ENCODE measurements at regions not wholly inside any gene's neighbourhood (a gene's known extent, or its start where the extent isn't known, plus 50 kb on each side); places are given as distances from the start of the nearest gene placed in this dataset.
"Not testable (repeated sequence)": the region's sequence is repeated elsewhere in the genome, so short reads cannot be mapped to it uniquely, and the experiment has no call there.

- no peak for DNase-seq
Measured at GRCh38 chr5:92064993-92065392, 681.9 kb upstream of the ARRDC3 start.

- DNase-seq: no peak
Measured at GRCh38 chr5:92051741-92052140, 668.6 kb upstream of the ARRDC3 start.

GRCh38 chr5:92050970-92051369, 667.9 kb upstream of the ARRDC3 start:
- DNase-seq: no peak

GRCh38 chr5:92041911-92042660, 659.0 kb upstream of the ARRDC3 start:
- DNase-seq: no peak

GRCh38 chr5:92041206-92041605, 658.1 kb upstream of the ARRDC3 start:
- DNase-seq: no peak

GRCh38 chr5:92029792-92030191, 646.7 kb upstream of the ARRDC3 start:
- DNase-seq: not testable (repeated sequence)

- DNase-seq: no peak
Measured at GRCh38 chr5:92023555-92023954, 640.4 kb upstream of the ARRDC3 start.

- no peak for DNase-seq
Measured at GRCh38 chr5:92023141-92023471, 640.0 kb upstream of the ARRDC3 start.

- DNase-seq: no peak
Measured at GRCh38 chr5:92022415-92023140, 639.5 kb upstream of the ARRDC3 start.

- DNase-seq: no peak
Measured at GRCh38 chr5:92019376-92019990, 636.4 kb upstream of the ARRDC3 start.

GRCh38 chr5:92017776-92018175, 634.7 kb upstream of the ARRDC3 start:
- no peak for DNase-seq

- DNase-seq: not testable (repeated sequence)
Measured at GRCh38 chr5:92011845-92012244, 628.7 kb upstream of the ARRDC3 start.

- no peak for DNase-seq
Measured at GRCh38 chr5:92003806-92004205, 620.7 kb upstream of the ARRDC3 start.

- no peak for DNase-seq
Measured at GRCh38 chr5:92002721-92003274, 619.7 kb upstream of the ARRDC3 start.

GRCh38 chr5:91998774-91999173, 615.7 kb upstream of the ARRDC3 start:
- DNase-seq: no peak

- no peak for DNase-seq
Measured at GRCh38 chr5:91983869-91984268, 600.8 kb upstream of the ARRDC3 start.

- no peak for DNase-seq
Measured at GRCh38 chr5:91978221-91978882, 595.2 kb upstream of the ARRDC3 start.

GRCh38 chr5:91977579-91977978, 594.5 kb upstream of the ARRDC3 start:
- no peak for DNase-seq

GRCh38 chr5:91976451-91976850, 593.3 kb upstream of the ARRDC3 start:
- no peak for DNase-seq

- no peak for DNase-seq
Measured at GRCh38 chr5:91963166-91963565, 580.0 kb upstream of the ARRDC3 start.

GRCh38 chr5:91957666-91958065, 574.5 kb upstream of the ARRDC3 start:
- DNase-seq: no peak

- no peak for DNase-seq
Measured at GRCh38 chr5:91956738-91957137, 573.6 kb upstream of the ARRDC3 start.

GRCh38 chr5:91955610-91956009, 572.5 kb upstream of the ARRDC3 start:
- DNase-seq: no peak
